ENCODE measurements at regions not wholly inside any gene's neighbourhood (a gene's known extent, or its start where the extent isn't known, plus 50 kb on each side); places are given as distances from the start of the nearest gene placed in this dataset.

DNA sequence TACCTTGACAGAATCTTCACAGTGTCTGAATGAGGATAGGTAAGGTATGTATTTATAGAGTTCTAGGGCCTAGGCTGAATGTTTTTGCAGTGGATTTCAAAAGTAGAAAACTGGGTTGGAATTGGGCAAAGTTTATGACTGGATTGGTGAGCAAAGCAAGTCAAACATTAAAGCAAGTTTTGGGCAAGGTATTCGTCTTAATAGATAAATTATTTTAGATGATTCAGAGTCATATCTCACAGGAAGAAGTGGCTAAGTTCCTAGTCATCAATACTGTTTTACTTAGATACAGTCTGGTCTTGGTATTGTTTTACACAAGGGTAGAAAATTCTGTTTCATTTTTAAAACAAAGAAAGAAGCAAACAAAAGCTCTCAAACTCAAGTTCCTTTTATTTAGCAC is 284.1 kb upstream of the EPHA7 start:
- no peak overlapping the region for H3K4me3 ChIP-seq (ENCODE audit: low read length in 2 of 2)
- no peaks in the 10 kb centered on the region for H3K9me3 ChIP-seq (ENCODE audit: control insufficient read depth in 2 of 2, low read length in 2 of 2)
- H3K36me3 ChIP-seq (ENCODE audit: control insufficient read depth in 2 of 2, insufficient read depth in 2 of 2, low read length in 2 of 2): no peaks in the 10 kb centered on the region

DNA sequence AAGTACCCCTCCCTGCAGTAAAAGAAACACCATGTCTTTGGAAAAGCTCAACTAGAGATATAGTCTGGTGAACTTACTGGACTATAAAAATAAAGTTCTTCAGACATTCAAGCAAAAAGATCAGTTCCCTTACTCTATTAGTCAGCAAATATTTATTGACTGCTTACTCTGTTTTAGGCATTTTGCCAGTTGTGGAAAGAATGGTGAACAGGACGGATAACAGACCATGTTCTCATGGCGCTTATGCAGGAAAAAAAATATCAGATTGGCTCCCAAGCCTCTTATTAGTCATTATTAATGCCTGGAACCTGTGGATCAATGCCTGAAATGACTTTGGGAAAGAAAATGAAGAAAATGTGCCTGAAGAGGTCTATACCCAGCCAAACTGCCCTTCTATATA is 282.2 kb upstream of the EPHA7 start:
- Histone ChIP-seq H3K4me1 (ENCODE audit: control insufficient read depth in 2 of 2, insufficient read depth in 2 of 2, low read length in 2 of 2) (no peaks in the 10 kb centered on the region), H3K27me3 (ENCODE audit: control insufficient read depth in 2 of 2, insufficient read depth in 2 of 2, low read length in 2 of 2) (no peaks in the 10 kb centered on the region), H3K27ac (ENCODE audit: low read depth in 2 of 2, low read length in 2 of 2) (no peak overlapping the region), H3K4me3 (ENCODE audit: low read length in 2 of 2) (no peak overlapping the region), H3K36me3 (ENCODE audit: control insufficient read depth in 2 of 2, insufficient read depth in 2 of 2, low read length in 2 of 2) (no peaks in the 10 kb centered on the region), H3K9ac (ENCODE audit: low read depth in 1 of 2, low read length in 2 of 2) (no peak overlapping the region), H3K9me3 (ENCODE audit: control insufficient read depth in 2 of 2, low read length in 2 of 2) (no peaks in the 10 kb centered on the region)

More for the DNA sequence above, 284.1 kb upstream of the EPHA7 start:
- no peaks in the 10 kb centered on the region for H3K4me1 ChIP-seq (ENCODE audit: control insufficient read depth in 2 of 2, insufficient read depth in 2 of 2, low read length in 2 of 2)
- H3K27ac ChIP-seq (ENCODE audit: low read depth in 2 of 2, low read length in 2 of 2): no peak overlapping the region
- no peak overlapping the region for H3K9ac ChIP-seq (ENCODE audit: low read depth in 1 of 2, low read length in 2 of 2)
- no peaks in the 10 kb centered on the region for H3K27me3 ChIP-seq (ENCODE audit: control insufficient read depth in 2 of 2, insufficient read depth in 2 of 2, low read length in 2 of 2)

DNA sequence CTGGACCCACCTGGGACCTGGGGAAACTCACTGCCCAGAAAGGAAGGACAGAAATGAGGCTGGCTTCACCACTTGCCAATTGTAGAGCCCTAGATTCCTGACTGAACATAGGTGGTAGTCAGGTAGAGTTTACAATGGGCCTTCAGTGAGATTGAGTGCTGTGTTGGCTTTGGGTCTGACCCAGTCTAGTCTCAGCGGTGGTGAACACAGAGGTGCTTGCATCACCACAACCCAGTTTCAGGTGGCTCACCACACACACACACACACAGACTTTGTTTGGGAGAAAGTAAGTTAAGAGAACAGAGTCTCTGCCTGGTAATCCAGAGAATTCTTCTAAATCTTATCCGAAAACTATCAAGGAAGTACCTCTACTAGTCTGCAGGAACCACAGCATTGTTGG is 266.1 kb upstream of the EPHA7 start:
- H3K9me3 ChIP-seq (ENCODE audit: control insufficient read depth in 2 of 2, low read length in 2 of 2): peaks cover 0 to 2% of the 10 kb centered on the region in 2 donors
- H3K27ac ChIP-seq (ENCODE audit: low read depth in 2 of 2, low read length in 2 of 2): no peak overlapping the region
- H3K36me3 ChIP-seq (ENCODE audit: control insufficient read depth in 2 of 2, insufficient read depth in 2 of 2, low read length in 2 of 2): no peaks in the 10 kb centered on the region
- H3K4me3 ChIP-seq (ENCODE audit: low read length in 2 of 2): no peak overlapping the region
- no peaks in the 10 kb centered on the region for H3K27me3 ChIP-seq (ENCODE audit: control insufficient read depth in 2 of 2, insufficient read depth in 2 of 2, low read length in 2 of 2)
- no peak overlapping the region for H3K9ac ChIP-seq (ENCODE audit: low read depth in 1 of 2, low read length in 2 of 2)
- no peaks in the 10 kb centered on the region for H3K4me1 ChIP-seq (ENCODE audit: control insufficient read depth in 2 of 2, insufficient read depth in 2 of 2, low read length in 2 of 2)

DNA sequence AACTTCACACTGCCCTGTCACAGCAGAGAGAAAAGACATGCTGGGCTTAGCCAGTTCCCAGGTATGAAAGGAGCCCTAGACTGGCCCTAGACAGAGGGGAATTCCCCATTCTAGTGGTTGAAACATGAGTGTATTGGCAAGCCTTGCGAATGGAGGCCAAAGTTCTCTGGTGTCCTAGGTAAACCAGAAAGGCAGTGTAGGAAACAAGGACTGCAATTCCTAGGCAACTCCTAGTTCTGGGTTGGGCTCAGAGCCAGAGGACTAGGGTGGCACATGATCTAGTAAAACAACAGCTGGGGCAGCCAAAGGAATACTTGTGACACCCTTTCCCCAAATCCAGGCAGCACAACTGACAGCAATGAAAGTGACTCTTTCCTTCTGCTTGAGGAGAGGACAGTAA is 265.0 kb upstream of the EPHA7 start:
- no peaks in the 10 kb centered on the region for H3K27me3 ChIP-seq (ENCODE audit: control insufficient read depth in 2 of 2, insufficient read depth in 2 of 2, low read length in 2 of 2)
- H3K27ac ChIP-seq (ENCODE audit: low read depth in 2 of 2, low read length in 2 of 2): no peak overlapping the region
- no peak overlapping the region for H3K9ac ChIP-seq (ENCODE audit: low read depth in 1 of 2, low read length in 2 of 2)
- no peak overlapping the region for H3K4me3 ChIP-seq (ENCODE audit: low read length in 2 of 2)
- no peaks in the 10 kb centered on the region for H3K36me3 ChIP-seq (ENCODE audit: control insufficient read depth in 2 of 2, insufficient read depth in 2 of 2, low read length in 2 of 2)
- H3K9me3 ChIP-seq (ENCODE audit: control insufficient read depth in 2 of 2, low read length in 2 of 2): peaks cover 0 to 2% of the 10 kb centered on the region in 2 donors
- H3K4me1 ChIP-seq (ENCODE audit: control insufficient read depth in 2 of 2, insufficient read depth in 2 of 2, low read length in 2 of 2): no peaks in the 10 kb centered on the region

DNA sequence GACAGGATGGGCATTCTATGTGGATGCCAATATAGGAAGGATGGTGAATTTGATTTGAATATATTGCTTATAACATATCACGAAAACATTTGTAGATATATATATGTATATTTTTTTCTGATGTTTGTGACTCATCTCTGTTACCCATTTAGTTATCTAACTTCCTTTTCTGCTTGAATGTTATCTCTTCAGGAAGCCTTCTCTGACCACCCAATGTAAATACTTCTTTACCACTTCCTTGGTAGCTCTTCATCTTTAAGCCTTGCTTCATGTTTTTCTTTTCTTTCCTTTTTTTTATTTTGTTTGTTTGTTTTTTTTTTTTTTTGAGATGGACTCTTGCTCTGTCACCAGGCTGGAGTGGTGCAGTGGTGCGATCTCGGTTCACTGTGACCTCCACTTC is 260.5 kb upstream of the EPHA7 start:
- H3K4me3 ChIP-seq (ENCODE audit: low read length in 2 of 2): no peak overlapping the region
- no peaks in the 10 kb centered on the region for H3K36me3 ChIP-seq (ENCODE audit: control insufficient read depth in 2 of 2, insufficient read depth in 2 of 2, low read length in 2 of 2)
- H3K27ac ChIP-seq (ENCODE audit: low read depth in 2 of 2, low read length in 2 of 2): no peak overlapping the region
- no peaks in the 10 kb centered on the region for H3K4me1 ChIP-seq (ENCODE audit: control insufficient read depth in 2 of 2, insufficient read depth in 2 of 2, low read length in 2 of 2)
- peaks cover 0 to 2% of the 10 kb centered on the region in 2 donors for H3K9me3 ChIP-seq (ENCODE audit: control insufficient read depth in 2 of 2, low read length in 2 of 2)
- H3K9ac ChIP-seq (ENCODE audit: low read depth in 1 of 2, low read length in 2 of 2): no peak overlapping the region
- no peaks in the 10 kb centered on the region for H3K27me3 ChIP-seq (ENCODE audit: control insufficient read depth in 2 of 2, insufficient read depth in 2 of 2, low read length in 2 of 2)

DNA sequence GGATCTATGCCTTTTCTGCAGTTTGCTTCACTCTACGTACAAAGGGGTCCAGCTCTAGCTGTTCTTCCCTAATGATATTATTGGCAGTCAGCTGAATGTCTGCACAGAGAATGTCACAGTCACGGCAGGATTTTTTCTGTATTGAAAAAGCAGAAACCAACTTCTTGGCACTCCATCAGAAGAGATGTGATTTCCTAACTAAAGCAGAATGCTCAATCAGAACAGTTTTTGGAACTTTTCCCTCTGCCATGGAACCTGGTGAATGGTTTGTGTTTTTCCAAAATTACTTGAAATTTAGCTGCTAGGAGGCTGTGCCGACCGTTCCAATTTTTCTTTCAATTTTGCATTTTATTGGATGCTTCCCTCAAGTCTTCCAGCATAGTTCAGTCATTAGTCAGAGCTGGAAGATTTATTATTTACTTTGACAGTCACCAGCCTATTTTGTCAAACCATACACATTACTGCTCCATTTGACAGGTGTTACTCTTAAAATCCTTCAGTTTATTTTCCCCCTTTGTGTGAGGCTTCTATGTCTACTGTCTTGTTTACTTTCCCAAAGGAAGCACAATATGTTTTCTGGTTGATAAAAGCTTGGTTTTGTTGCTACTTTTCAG is 259.6 kb upstream of the EPHA7 start:
- Histone ChIP-seq H3K4me1 (ENCODE audit: control insufficient read depth in 2 of 2, insufficient read depth in 2 of 2, low read length in 2 of 2) (no peaks in the 10 kb centered on the region), H3K27me3 (ENCODE audit: control insufficient read depth in 2 of 2, insufficient read depth in 2 of 2, low read length in 2 of 2) (no peaks in the 10 kb centered on the region), H3K9ac (ENCODE audit: low read depth in 1 of 2, low read length in 2 of 2) (no peak overlapping the region), H3K27ac (ENCODE audit: low read depth in 2 of 2, low read length in 2 of 2) (no peak overlapping the region), H3K4me3 (ENCODE audit: low read length in 2 of 2) (no peak overlapping the region), H3K9me3 (ENCODE audit: control insufficient read depth in 2 of 2, low read length in 2 of 2) (no peaks in the 10 kb centered on the region), H3K36me3 (ENCODE audit: control insufficient read depth in 2 of 2, insufficient read depth in 2 of 2, low read length in 2 of 2) (no peaks in the 10 kb centered on the region)

DNA sequence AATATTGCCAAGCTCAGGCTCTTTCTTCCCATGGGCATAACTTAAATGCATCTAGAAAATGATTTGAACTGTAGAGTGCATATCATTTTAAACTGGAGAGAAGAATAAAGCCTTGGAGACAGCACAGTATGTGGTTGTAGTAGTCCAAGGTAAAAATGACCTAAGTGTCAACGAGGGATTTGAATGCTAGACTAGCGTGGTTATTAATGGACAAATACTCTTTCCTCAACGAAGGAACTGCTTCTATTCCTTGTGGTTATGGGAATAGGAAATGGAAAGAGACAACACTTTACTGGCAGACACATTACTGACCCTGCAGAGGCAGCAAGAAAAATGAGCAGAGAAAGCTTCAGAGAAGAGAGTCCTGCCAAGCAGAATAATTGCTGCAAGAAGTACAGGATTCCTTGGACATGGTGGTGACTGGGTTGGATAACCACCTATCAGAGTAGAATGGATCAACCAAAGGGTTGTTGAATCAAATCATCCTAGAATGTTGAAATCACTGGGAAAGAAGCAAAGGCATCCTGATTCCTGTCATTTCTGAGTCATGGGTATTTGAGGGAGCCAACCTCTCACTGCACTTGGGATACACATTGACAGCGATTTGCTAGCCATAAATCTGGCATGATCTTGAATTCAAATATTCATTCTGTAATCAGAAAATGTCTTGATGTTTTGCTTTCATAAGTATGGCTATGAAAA is 258.1 kb upstream of the EPHA7 start:
- Histone ChIP-seq H3K27me3 (ENCODE audit: control insufficient read depth in 2 of 2, insufficient read depth in 2 of 2, low read length in 2 of 2) (no peaks in the 10 kb centered on the region), H3K9ac (ENCODE audit: low read depth in 1 of 2, low read length in 2 of 2) (no peak overlapping the region), H3K9me3 (ENCODE audit: control insufficient read depth in 2 of 2, low read length in 2 of 2) (no peaks in the 10 kb centered on the region), H3K36me3 (ENCODE audit: control insufficient read depth in 2 of 2, insufficient read depth in 2 of 2, low read length in 2 of 2) (no peaks in the 10 kb centered on the region), H3K4me3 (ENCODE audit: low read length in 2 of 2) (no peak overlapping the region), H3K27ac (ENCODE audit: low read depth in 2 of 2, low read length in 2 of 2) (no peak overlapping the region), H3K4me1 (ENCODE audit: control insufficient read depth in 2 of 2, insufficient read depth in 2 of 2, low read length in 2 of 2) (no peaks in the 10 kb centered on the region)

DNA sequence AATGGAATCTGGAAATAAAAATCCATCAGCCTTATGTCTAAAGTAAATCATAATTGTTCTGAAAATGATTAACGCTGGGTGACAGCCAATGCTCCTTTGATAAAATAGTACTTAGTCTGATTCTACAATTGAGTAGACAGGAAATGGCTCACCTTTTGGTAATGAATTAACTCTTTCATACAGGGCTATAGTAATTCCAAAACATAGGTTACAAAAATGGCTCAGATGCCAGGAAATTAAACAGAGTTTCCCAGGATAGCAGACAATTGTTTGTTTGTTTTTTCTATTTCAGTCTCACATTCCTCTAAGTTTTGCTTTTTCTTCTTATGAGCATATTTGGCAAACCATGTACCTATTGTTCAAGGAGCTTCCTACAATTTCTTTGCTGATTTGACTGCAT is 257.2 kb upstream of the EPHA7 start:
- Histone ChIP-seq H3K4me3 (ENCODE audit: low read length in 2 of 2) (no peak overlapping the region), H3K4me1 (ENCODE audit: control insufficient read depth in 2 of 2, insufficient read depth in 2 of 2, low read length in 2 of 2) (no peaks in the 10 kb centered on the region), H3K27ac (ENCODE audit: low read depth in 2 of 2, low read length in 2 of 2) (no peak overlapping the region), H3K27me3 (ENCODE audit: control insufficient read depth in 2 of 2, insufficient read depth in 2 of 2, low read length in 2 of 2) (no peaks in the 10 kb centered on the region), H3K9me3 (ENCODE audit: control insufficient read depth in 2 of 2, low read length in 2 of 2) (no peaks in the 10 kb centered on the region), H3K36me3 (ENCODE audit: control insufficient read depth in 2 of 2, insufficient read depth in 2 of 2, low read length in 2 of 2) (no peaks in the 10 kb centered on the region), H3K9ac (ENCODE audit: low read depth in 1 of 2, low read length in 2 of 2) (no peak overlapping the region)

DNA sequence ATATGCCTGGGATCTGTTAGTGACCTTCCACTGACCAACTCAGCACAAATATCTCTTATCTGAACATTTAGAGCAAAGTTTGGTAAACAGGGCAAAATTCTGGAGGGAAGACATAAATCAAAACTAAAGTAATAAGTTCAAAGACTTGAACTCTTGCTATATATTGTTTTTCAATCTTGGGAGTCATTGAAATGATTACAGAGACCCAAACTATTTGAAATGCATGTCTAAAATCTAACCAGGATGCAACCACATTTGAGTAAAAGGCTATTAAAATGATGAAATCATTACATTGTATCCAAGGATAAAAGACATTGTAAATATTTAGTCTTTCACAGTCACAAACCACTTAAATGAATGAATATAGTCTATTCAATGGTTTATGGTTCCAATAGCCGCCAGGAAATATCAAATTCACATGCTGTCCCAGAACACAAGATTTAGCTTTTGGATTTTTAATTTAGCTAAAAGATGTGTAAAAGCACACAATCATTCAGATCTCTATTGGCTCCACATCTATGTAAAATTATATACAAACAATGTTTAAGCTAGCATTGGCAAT is 256.6 kb upstream of the EPHA7 start:
- no peaks in the 10 kb centered on the region for H3K36me3 ChIP-seq (ENCODE audit: control insufficient read depth in 2 of 2, insufficient read depth in 2 of 2, low read length in 2 of 2)
- H3K27ac ChIP-seq (ENCODE audit: low read depth in 2 of 2, low read length in 2 of 2): no peak overlapping the region
- no peak overlapping the region for H3K4me3 ChIP-seq (ENCODE audit: low read length in 2 of 2)
- H3K4me1 ChIP-seq (ENCODE audit: control insufficient read depth in 2 of 2, insufficient read depth in 2 of 2, low read length in 2 of 2): no peaks in the 10 kb centered on the region
- H3K9ac ChIP-seq (ENCODE audit: low read depth in 1 of 2, low read length in 2 of 2): no peak overlapping the region
- H3K9me3 ChIP-seq (ENCODE audit: control insufficient read depth in 2 of 2, low read length in 2 of 2): no peaks in the 10 kb centered on the region
- no peaks in the 10 kb centered on the region for H3K27me3 ChIP-seq (ENCODE audit: control insufficient read depth in 2 of 2, insufficient read depth in 2 of 2, low read length in 2 of 2)

DNA sequence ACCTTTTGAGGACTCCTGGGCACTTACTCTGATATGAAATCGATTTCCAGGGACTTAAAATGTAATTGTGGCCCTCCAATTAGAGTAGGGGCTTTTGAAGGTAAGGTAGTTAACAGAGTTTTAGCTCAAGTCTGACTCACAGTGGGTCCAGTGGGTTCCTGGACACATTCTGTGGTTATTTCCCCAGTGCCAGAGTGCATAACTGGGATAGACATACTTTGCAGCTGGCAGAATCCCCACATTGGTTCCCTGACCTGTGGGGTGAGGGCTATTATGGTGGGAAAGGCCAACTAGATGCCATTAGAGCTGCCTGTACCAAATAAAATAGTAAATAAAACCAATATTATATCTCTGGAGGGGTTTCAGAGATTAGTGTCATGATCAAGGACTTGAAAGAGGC is 243.8 kb upstream of the EPHA7 start:
- H3K27ac ChIP-seq (ENCODE audit: low read depth in 2 of 2, low read length in 2 of 2): no peak overlapping the region
- no peak overlapping the region for H3K9ac ChIP-seq (ENCODE audit: low read depth in 1 of 2, low read length in 2 of 2)
- no peaks in the 10 kb centered on the region for H3K9me3 ChIP-seq (ENCODE audit: control insufficient read depth in 2 of 2, low read length in 2 of 2)
- H3K27me3 ChIP-seq (ENCODE audit: control insufficient read depth in 2 of 2, insufficient read depth in 2 of 2, low read length in 2 of 2): no peaks in the 10 kb centered on the region
- no peaks in the 10 kb centered on the region for H3K4me1 ChIP-seq (ENCODE audit: control insufficient read depth in 2 of 2, insufficient read depth in 2 of 2, low read length in 2 of 2)
- H3K4me3 ChIP-seq (ENCODE audit: low read length in 2 of 2): no peak overlapping the region
- no peaks in the 10 kb centered on the region for H3K36me3 ChIP-seq (ENCODE audit: control insufficient read depth in 2 of 2, insufficient read depth in 2 of 2, low read length in 2 of 2)
